ENCODE measurements at regions not wholly inside any gene's neighbourhood (a gene's known extent, or its start where the extent isn't known, plus 50 kb on each side); places are given as distances from the start of the nearest gene placed in this dataset.

DNA sequence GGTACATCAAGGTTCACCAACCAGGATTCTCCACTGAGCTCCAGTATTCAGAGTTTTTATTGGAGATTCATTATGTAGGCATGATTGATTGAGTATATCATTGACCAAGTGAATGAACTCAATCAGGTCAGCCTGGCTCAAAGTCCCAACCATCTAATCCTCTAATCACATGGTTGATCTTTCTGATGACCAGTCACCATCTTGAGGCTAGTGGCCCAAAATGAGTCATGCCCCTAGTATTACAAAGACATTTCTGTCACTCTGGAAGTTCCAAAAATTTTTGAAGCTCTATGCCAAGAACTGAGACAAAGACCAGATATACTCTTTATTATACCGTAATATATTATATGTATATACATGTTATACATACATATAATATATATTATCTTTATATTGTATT lies 75.9 kb upstream of the ATF7IP start:
- no peak for DNase-seq
- Histone ChIP-seq H3K4me1 (replicated peaks in 1 of 2) (no peaks in the 10 kb centered on the region), H3K27ac (no peak overlapping the region), H3K9me3 (replicated peaks in 1 of 3) (no peaks in the 10 kb centered on the region), H3K4me3 (no peak overlapping the region), H3K27me3 (no peaks in the 10 kb centered on the region), H3K36me3 (replicated peaks in 1 of 2) (no peaks in the 10 kb centered on the region)
- TF ChIP-seq, protein P1, sequence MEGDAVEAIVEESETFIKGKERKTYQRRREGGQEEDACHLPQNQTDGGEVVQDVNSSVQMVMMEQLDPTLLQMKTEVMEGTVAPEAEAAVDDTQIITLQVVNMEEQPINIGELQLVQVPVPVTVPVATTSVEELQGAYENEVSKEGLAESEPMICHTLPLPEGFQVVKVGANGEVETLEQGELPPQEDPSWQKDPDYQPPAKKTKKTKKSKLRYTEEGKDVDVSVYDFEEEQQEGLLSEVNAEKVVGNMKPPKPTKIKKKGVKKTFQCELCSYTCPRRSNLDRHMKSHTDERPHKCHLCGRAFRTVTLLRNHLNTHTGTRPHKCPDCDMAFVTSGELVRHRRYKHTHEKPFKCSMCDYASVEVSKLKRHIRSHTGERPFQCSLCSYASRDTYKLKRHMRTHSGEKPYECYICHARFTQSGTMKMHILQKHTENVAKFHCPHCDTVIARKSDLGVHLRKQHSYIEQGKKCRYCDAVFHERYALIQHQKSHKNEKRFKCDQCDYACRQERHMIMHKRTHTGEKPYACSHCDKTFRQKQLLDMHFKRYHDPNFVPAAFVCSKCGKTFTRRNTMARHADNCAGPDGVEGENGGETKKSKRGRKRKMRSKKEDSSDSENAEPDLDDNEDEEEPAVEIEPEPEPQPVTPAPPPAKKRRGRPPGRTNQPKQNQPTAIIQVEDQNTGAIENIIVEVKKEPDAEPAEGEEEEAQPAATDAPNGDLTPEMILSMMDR (IDR thresholded peaks at IDR 0.05) = no peak
- TF ChIP-seq POLR2A (IDR thresholded peaks at IDR 0.05) = no peak
- intact Hi-C loops (cut with DNase I) = no loop called here
- WGBS, 4 donors = 96 to 97% (median 96%) methylated on average over 1 of the region's 1 CpG

DNA sequence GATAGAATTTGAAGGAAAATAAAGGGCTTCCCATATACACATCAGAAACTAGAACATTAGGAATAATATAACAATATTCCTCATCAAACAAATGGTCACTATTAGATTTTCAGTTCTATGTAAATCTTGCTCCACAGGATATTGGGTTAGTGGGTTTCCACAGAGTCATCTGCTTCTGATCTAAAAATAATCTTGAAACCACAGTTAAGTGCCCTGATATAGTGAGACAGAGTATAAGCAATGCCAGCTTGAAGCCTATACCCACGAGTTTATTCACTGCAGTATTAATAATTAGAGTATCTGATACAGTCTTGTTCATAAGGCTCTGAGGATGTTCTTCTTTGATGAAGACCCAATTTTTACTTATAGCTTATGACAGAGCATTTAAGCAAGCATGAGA lies 74.5 kb upstream of the ATF7IP start:
- Histone ChIP-seq H3K36me3 (replicated peaks in 1 of 2) (no peaks in the 10 kb centered on the region), H3K27ac (no peak overlapping the region), H3K27me3 (no peaks in the 10 kb centered on the region), H3K9me3 (replicated peaks in 1 of 3) (no peaks in the 10 kb centered on the region), H3K4me3 (no peak overlapping the region), H3K4me1 (replicated peaks in 1 of 2) (no peaks in the 10 kb centered on the region)
- TF ChIP-seq, protein P1 (IDR thresholded peaks at IDR 0.05) = no peak
- TF ChIP-seq POLR2A (IDR thresholded peaks at IDR 0.05) = no peak
- intact Hi-C loops (cut with DNase I) = no loop called here
- 49 to 78% (median 62%) methylated on average over 1 of the region's 1 CpG for WGBS, 4 donors
- no peak for DNase-seq

DNA sequence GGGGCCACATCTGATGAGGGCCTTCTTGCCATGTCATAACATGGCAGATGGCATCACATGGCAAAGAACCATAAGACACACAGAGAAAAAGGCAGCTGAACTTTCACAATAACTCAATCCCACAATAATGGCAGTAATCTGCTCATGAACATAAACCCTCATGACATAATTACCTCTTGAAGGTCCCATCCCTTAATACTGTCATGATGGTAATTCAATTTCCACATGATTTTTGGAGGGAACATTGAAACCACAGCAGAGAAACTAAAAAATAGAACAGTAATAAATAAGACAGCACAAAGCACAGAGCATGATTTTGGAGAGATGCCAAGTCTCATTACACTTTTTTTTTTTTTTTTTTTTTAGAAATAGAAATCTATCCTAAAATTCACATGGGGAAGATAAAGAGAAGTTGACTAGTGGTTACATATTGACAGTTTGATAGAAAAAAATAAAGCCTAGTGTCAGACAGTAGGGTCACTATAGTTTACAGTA lies 61.8 kb upstream of the ATF7IP start:
- H3K27ac ChIP-seq = no peak overlapping the region
- H3K9me3 ChIP-seq (replicated peaks in 1 of 3) = peaks cover 0 to 6% (median 0%) of the 10 kb centered on the region in 3 donors
- no peak for DNase-seq
- no peak overlapping the region for H3K4me3 ChIP-seq
- TF ChIP-seq, protein P1 (IDR thresholded peaks at IDR 0.05) = no peak
- no peak for TF ChIP-seq POLR2A (IDR thresholded peaks at IDR 0.05)
- H3K27me3 ChIP-seq = no peaks in the 10 kb centered on the region
- no peaks in the 10 kb centered on the region for H3K36me3 ChIP-seq (replicated peaks in 1 of 2)
- H3K4me1 ChIP-seq (replicated peaks in 1 of 2) = no peaks in the 10 kb centered on the region
- intact Hi-C loops (cut with DNase I) = no loop called here

DNA sequence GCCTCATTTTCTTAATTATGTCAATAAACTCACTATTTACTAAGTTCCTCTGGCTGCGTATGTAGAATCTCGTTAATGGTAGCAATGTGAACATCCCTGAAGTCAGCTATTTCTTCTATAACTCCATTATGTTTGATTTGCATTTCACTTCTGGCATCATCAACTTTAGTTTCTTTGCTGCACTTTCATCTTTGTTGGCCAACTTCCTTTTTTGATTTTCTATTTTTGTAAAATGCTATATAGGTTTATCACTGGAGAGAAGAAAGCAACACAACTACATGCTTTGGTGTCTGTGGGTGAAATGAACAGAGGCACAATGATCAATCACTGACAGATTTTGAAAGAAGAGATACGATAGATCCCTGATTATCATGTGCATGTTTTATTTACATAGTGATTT lies 58.5 kb upstream of the ATF7IP start:
- 76 to 94% (median 78%) methylated on average over 3 of the region's 3 CpGs for WGBS, 4 donors

More for the DNA sequence above, 58.5 kb upstream of the ATF7IP start:
- intact Hi-C loops (cut with DNase I) = no loop called here
- Histone ChIP-seq H3K9me3 (replicated peaks in 1 of 3) (no peaks in the 10 kb centered on the region), H3K4me1 (replicated peaks in 1 of 2) (no peaks in the 10 kb centered on the region), H3K27me3 (no peaks in the 10 kb centered on the region), H3K27ac (peak overlapping the region in 1 of 5 donors; percentile 6), H3K36me3 (replicated peaks in 1 of 2) (no peaks in the 10 kb centered on the region), H3K4me3 (no peak overlapping the region)
- no peak for DNase-seq
- TF ChIP-seq POLR2A (IDR thresholded peaks at IDR 0.05) = no peak
- TF ChIP-seq, protein P1 (IDR thresholded peaks at IDR 0.05) = no peak

All from adrenal gland (tissue), 9 donors.